Smooth muscle cell (in vitro differentiated cells): ENCODE measurements at regions not wholly inside any gene's neighbourhood (a gene's known extent, or its start where the extent isn't known, plus 50 kb on each side); places are given as distances from the start of the nearest gene placed in this dataset.
"Not testable (repeated sequence)": the region's sequence is repeated elsewhere in the genome, so short reads cannot be mapped to it uniquely, and the experiment has no call there.

Source experiments
- DNase-seq: peaks from one replicate; lab custom pipeline; 2025; ENCODE audit not compliant: unreplicated experiment; lab: John Stamatoyannopoulos, UW
- H2AFZ ChIP-seq: fragments of 200-600 bp; sonication (generic); 2 replicates; pipeline ENCODE4 v1.6.0; 2016; ENCODE audit warnings: antibody characterized with exemption, low read depth, mild to moderate bottlenecking
- H3F3A ChIP-seq: fragments of 200-600 bp; sonication (generic); 2 replicates; pipeline ENCODE4 v1.6.0; 2017; ENCODE audit warnings: antibody characterized with exemption, low read depth
- H3K27ac ChIP-seq: fragments of 200-600 bp; sonication (generic); 2 replicates; pipeline ENCODE4 v1.5.1; 2016; ENCODE audit warnings: low read depth, mild to moderate bottlenecking
- H3K27me3 ChIP-seq: fragments of 200-600 bp; sonication (generic); 2 replicates; pipeline ENCODE4 v1.6.1; 2016; ENCODE audit warnings: low read depth, mild to moderate bottlenecking
- H3K36me3 ChIP-seq: fragments of 200-600 bp; sonication (generic); 2 replicates; pipeline ENCODE4 v1.5.1; 2016; ENCODE audit warnings: low read depth
- H3K4me1 ChIP-seq: fragments of 200-600 bp; sonication (generic); 2 replicates; pipeline ENCODE4 v1.5.1; 2016; ENCODE audit warnings: low read depth
- H3K4me2 ChIP-seq: fragments of 200-600 bp; sonication (generic); 2 replicates; pipeline ENCODE4 v1.6.0; 2016; ENCODE audit warnings: mild to moderate bottlenecking
- H3K4me3 ChIP-seq: fragments of 200-600 bp; sonication (generic); 2 replicates; pipeline ENCODE4 v1.5.1; 2016; ENCODE audit warnings: mild to moderate bottlenecking
- H3K79me2 ChIP-seq: fragments of 200-600 bp; sonication (generic); 2 replicates; pipeline ENCODE4 v1.6.0; 2016; ENCODE audit warnings: low read depth, mild to moderate bottlenecking
- H3K9ac ChIP-seq: fragments of 200-600 bp; sonication (generic); 2 replicates; pipeline ENCODE4 v1.6.0; 2016; ENCODE audit warnings: low read depth
- H3K9me3 ChIP-seq: fragments of 200-600 bp; sonication (generic); replicated peaks from 2 replicates; pipeline ENCODE4 v1.5.1; 2016; ENCODE audit warnings: low read depth
- H4K20me1 ChIP-seq: fragments of 200-600 bp; sonication (generic); 2 replicates; pipeline ENCODE4 v1.6.0; 2016; ENCODE audit warnings: low read depth
- WGBS: methylation state at CpG from one replicate; pipeline ENCODE4 v1.1.7; 2016; ENCODE audit warnings: low lambda C conversion rate; 5-methylcytosine and 5-hydroxymethylcytosine counted together
- TF ChIP-seq, protein P1 (sequence below): fragments of 200-600 bp; sonication (generic); IDR thresholded peaks from 2 replicates; pipeline ENCODE4 v1.5.1; 2017; ENCODE audit warnings: borderline replicate concordance, mild to moderate bottlenecking, antibody characterized with exemption; ENCODE audit not compliant: insufficient read depth, poor library complexity, severe bottlenecking

DNA sequence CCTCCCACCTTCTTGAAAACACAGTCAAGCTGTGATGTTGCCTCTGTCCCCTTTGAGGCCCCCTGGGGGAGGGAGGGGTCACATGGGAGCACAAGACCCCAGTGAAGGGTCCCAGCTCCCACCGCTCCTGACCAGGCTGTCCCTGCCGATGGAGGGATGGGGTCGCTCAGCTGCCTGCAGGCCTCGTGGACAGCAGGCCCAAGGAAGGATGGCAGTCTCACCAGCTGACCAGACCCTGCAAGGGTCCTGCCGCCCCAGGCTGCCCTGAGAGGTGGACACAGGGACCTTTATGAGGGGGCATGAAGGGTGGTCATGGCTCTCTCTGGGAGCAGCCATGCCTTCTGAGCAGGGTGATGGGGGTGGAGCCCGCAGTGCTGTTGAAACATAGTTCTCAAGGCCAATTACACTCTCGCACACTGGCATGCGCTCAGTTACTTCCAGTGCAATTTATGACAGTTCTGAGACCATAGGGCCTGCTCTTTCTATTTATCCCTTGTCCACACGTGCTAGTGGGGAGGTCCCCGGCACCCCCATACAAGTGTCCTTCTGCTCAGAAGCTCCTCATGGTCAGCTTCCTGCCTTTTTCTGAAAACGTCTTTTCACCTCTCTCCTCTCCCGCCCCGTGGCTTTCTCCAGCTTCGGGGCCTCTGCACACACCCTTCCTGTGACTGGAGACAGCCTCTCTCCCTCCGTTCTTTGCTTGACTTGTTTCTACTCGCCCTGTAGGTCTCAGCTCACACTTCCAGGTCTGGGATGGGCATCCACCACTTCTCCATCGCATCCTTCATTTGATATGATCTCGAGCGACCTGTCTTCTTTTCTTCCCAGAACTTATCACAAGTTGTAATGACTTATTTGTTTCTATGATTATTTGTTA is 313.1 kb downstream of the ADGRD1 start:
- Histone ChIP-seq H3K4me3 (no peak overlapping the region), H3K36me3 (no peaks in the 10 kb centered on the region), H4K20me1 (no peaks in the 10 kb centered on the region), H3F3A (peaks cover 3% of the 10 kb centered on the region), H3K27ac (no peak overlapping the region), H3K27me3 (no peaks in the 10 kb centered on the region), H3K79me2 (no peaks in the 10 kb centered on the region), H2AFZ (no peak overlapping the region), H3K9ac (no peak overlapping the region), H3K9me3 (no peaks in the 10 kb centered on the region), H3K4me1 (no peaks in the 10 kb centered on the region), H3K4me2 (no peak overlapping the region)
- no peak for DNase-seq
- WGBS: 86% methylated on average over 19 of the region's 19 CpGs
- TF ChIP-seq, protein P1, sequence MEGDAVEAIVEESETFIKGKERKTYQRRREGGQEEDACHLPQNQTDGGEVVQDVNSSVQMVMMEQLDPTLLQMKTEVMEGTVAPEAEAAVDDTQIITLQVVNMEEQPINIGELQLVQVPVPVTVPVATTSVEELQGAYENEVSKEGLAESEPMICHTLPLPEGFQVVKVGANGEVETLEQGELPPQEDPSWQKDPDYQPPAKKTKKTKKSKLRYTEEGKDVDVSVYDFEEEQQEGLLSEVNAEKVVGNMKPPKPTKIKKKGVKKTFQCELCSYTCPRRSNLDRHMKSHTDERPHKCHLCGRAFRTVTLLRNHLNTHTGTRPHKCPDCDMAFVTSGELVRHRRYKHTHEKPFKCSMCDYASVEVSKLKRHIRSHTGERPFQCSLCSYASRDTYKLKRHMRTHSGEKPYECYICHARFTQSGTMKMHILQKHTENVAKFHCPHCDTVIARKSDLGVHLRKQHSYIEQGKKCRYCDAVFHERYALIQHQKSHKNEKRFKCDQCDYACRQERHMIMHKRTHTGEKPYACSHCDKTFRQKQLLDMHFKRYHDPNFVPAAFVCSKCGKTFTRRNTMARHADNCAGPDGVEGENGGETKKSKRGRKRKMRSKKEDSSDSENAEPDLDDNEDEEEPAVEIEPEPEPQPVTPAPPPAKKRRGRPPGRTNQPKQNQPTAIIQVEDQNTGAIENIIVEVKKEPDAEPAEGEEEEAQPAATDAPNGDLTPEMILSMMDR: no peak

DNA sequence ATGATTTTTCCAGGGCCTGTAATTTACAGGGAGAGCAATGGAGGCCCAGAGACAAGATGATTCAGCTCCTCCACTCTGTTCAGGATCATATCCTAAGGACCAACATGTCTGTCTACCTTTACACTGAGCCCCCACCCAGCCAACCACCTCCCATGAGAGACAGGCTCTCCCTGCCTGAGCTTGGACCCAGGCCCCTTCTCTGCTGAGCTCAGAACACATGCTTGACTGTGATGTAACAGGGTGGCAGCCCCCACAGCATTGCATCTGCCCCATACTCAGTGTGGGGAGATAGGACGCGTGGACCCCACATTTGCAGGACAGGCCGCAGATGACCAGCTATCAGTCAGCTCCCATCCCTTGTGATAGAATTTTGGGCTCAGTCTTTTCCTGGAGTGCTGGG is 313.9 kb downstream of the ADGRD1 start:
- WGBS: 97% methylated on average over 3 of the region's 3 CpGs
- no peaks in the 10 kb centered on the region for H3K36me3 ChIP-seq
- no peak for DNase-seq
- H3K4me1 ChIP-seq: no peaks in the 10 kb centered on the region
- H3K27me3 ChIP-seq: no peaks in the 10 kb centered on the region
- H3K9me3 ChIP-seq: no peaks in the 10 kb centered on the region
- no peak overlapping the region for H3K4me2 ChIP-seq
- no peaks in the 10 kb centered on the region for H3K79me2 ChIP-seq
- TF ChIP-seq, protein P1: no peak
- H2AFZ ChIP-seq: no peak overlapping the region
- H3K9ac ChIP-seq: no peak overlapping the region
- peaks cover 3% of the 10 kb centered on the region for H3F3A ChIP-seq
- H3K4me3 ChIP-seq: no peak overlapping the region
- H4K20me1 ChIP-seq: no peaks in the 10 kb centered on the region
- no peak overlapping the region for H3K27ac ChIP-seq

GRCh38 chr12:131268123-131268522 is 314.4 kb downstream of the ADGRD1 start:
- not testable (repeated sequence) for H3K9me3 ChIP-seq, H3K9ac ChIP-seq, DNase-seq, H3K4me3 ChIP-seq, H3K36me3 ChIP-seq, H3K79me2 ChIP-seq, H3K4me2 ChIP-seq, H2AFZ ChIP-seq, H4K20me1 ChIP-seq, H3K4me1 ChIP-seq, H3F3A ChIP-seq, H3K27me3 ChIP-seq
- WGBS: 10% methylated on average over 7 of the region's 7 CpGs
- H3K27ac ChIP-seq: peak overlapping the region; percentile 15

- H3F3A ChIP-seq, H3K4me3 ChIP-seq, H3K9me3 ChIP-seq, H3K4me1 ChIP-seq, DNase-seq, H2AFZ ChIP-seq, H3K27me3 ChIP-seq, H3K36me3 ChIP-seq, H3K4me2 ChIP-seq, H3K9ac ChIP-seq, H3K79me2 ChIP-seq, H4K20me1 ChIP-seq: not testable (repeated sequence)
- WGBS: 70% methylated on average over 4 of the region's 4 CpGs
- peak overlapping the region; percentile 15 for H3K27ac ChIP-seq
Observed at GRCh38 chr12:131268571-131268970, 314.9 kb downstream of the ADGRD1 start.
